ENCODE measurements at regions not wholly inside any gene's neighbourhood (a gene's known extent, or its start where the extent isn't known, plus 50 kb on each side); places are given as distances from the start of the nearest gene placed in this dataset.

GRCh38 chr11:134512061-134512460 is 100.0 kb upstream of the B3GAT1 start:
- Histone ChIP-seq H3K9me3 (ENCODE audit: insufficient read depth in 2 of 2, low read depth in 1 of 2, low read length in 1 of 2) (no peaks in the 10 kb centered on the region), H3K4ac (replicated peaks; ENCODE audit: insufficient read length, low read depth, low read length) (no peak overlapping the region), H3K79me2 (ENCODE audit: control insufficient read depth in 1 of 2, insufficient read depth in 2 of 2, low read length in 2 of 2) (no peaks in the 10 kb centered on the region), H3K56ac (replicated peaks; ENCODE audit: insufficient read length, low read depth, low read length) (no peak overlapping the region), H4K91ac (replicated peaks; ENCODE audit: insufficient read length, low read length) (no peak overlapping the region), H3K4me1 (replicated peaks in 1 of 4; ENCODE audit: control insufficient read depth in 3 of 4, insufficient read depth in 4 of 4, low read length in 3 of 4) (peaks cover 0 to 3% (median 0%) of the 10 kb centered on the region in 4 experiments; a peak in 2 of 7 replicates), H3K27me3 (replicated peaks in 1 of 4; ENCODE audit: control insufficient read depth in 3 of 4, extremely low read depth in 1 of 4, insufficient read depth in 3 of 4, low read length in 3 of 4) (peaks cover 0 to 12% (median 0%) of the 10 kb centered on the region in 4 experiments; a peak in 2 of 7 replicates), H2BK15ac (ENCODE audit: low read length) (no peak overlapping the region), H4K5ac (ENCODE audit: insufficient read length, low read depth, low read length) (no peak overlapping the region), H2BK12ac (ENCODE audit: low read depth, low read length) (no peak overlapping the region), H3K23ac (ENCODE audit: insufficient read length) (no peak overlapping the region), H2AFZ (ENCODE audit: low read length) (no peak overlapping the region), H3K14ac (ENCODE audit: insufficient read length) (no peak overlapping the region), H3K4me2 (ENCODE audit: insufficient read depth in 1 of 2, low read depth in 2 of 2, low read length in 2 of 2) (no peak overlapping the region), H2BK20ac (ENCODE audit: low read length) (no peak overlapping the region), H3K79me1 (ENCODE audit: low read depth, low read length) (no peaks in the 10 kb centered on the region), H3K36me3 (ENCODE audit: control insufficient read depth in 2 of 4, insufficient read depth in 4 of 4, low read length in 3 of 4) (no peaks in the 10 kb centered on the region), H3K9ac (replicated peaks in 1 of 4; ENCODE audit: extremely low read depth in 1 of 4, low read depth in 3 of 4, low read length in 3 of 4) (no peak overlapping the region), H4K20me1 (replicated peaks in 1 of 2; ENCODE audit: control insufficient read depth in 1 of 2, insufficient read depth in 2 of 2, low read length in 2 of 2) (peaks cover 0 to 1% of the 10 kb centered on the region in 2 experiments), H2AK5ac (ENCODE audit: low read depth, low read length) (no peak overlapping the region), H3K18ac (ENCODE audit: extremely low read depth, low read length) (no peak overlapping the region), H3K4me3 (ENCODE audit: extremely low read depth in 1 of 4, insufficient read depth in 2 of 4, low read depth in 3 of 4, low read length in 4 of 4) (no peak overlapping the region), H3K27ac (ENCODE audit: low read depth, low read length) (no peak overlapping the region), H3K23me2 (ENCODE audit: low read depth, low read length) (no peaks in the 10 kb centered on the region), H4K8ac (ENCODE audit: extremely low read depth, insufficient read depth, low read length) (no peak overlapping the region), H2BK5ac (ENCODE audit: low read depth, low read length) (no peak overlapping the region), H2BK120ac (replicated peaks; ENCODE audit: low read depth, low read length) (no peak overlapping the region)
- ChIA-PET POLR2A (ENCODE audit: partially characterized antibody) (no interaction called here), CTCF (ENCODE audit: partially characterized antibody) (interaction anchor here (0.8 kb wide), 1 partner anchor 184 kb away, joined by 4 read pairs; no protein-coding TSS in a partner anchor)
- FAIRE-seq, result no peak
- 97% methylated on average over 7 of the region's 7 CpGs; no CpG with 5 or more reads in 1 of the 2 experiments for WGBS, 2 experiments (ENCODE audit: extremely low coverage in 1 of 2, insufficient coverage in 1 of 2, insufficient read length in 1 of 2, insufficient replicate concordance in 2 of 2, low coverage in 1 of 2, low lambda C conversion rate in 2 of 2, missing lambda C conversion rate in 1 of 2)
- TF ChIP-seq FOSL1 (IDR thresholded peaks at IDR 0.05; ENCODE audit: insufficient read depth, low read depth, low read length) (no peak), RAD21 (IDR thresholded peaks at IDR 0.05 in 1 of 2, conservative IDR thresholded peaks at IDR 0.05 in 1 of 2; ENCODE audit: low read depth in 2 of 2, low read length in 2 of 2) (no peak), JUN (IDR thresholded peaks at IDR 0.05; ENCODE audit: low read depth, low read length) (no peak), E2F6 (IDR thresholded peaks at IDR 0.05) (no peak), JUND (IDR thresholded peaks at IDR 0.05; ENCODE audit: low read length) (no peak)
- no peak for DNase-seq (ENCODE audit: low read depth in 1 of 2, low spot score in 2 of 2)
